Kidney (tissue), 13 donors: ENCODE measurements at regions not wholly inside any gene's neighbourhood (a gene's known extent, or its start where the extent isn't known, plus 50 kb on each side); places are given as distances from the start of the nearest gene placed in this dataset.

Experiments used
- DNase-seq, 5 donors: peaks; one replicate each; pipeline ENCODE4 v3.0.0-alpha.2; 2013 to 2020
- FAIRE-seq: peaks from 2 replicates; lab custom pipeline; 2012; peaks lifted over from hg19 to GRCh38; lab: Jason Lieb, UNC
- H3K27ac ChIP-seq, 2 donors: one replicate each; pipeline ENCODE4 v1.7.0; 2013; ENCODE audit warnings: low read depth in 2 of 2, low read length in 2 of 2, inconsistent platforms in 1 of 2
- H3K27me3 ChIP-seq: one replicate; pipeline ENCODE4 v1.7.1; 2013; ENCODE audit warnings: low read length, inconsistent platforms; ENCODE audit not compliant: control insufficient read depth, insufficient read depth
- H3K36me3 ChIP-seq, 3 donors: one replicate each; pipeline versions ENCODE4 v1.7.0 to v1.7.1; 2013; ENCODE audit warnings: low read length in 3 of 3, control low read depth in 1 of 3, inconsistent platforms in 1 of 3; ENCODE audit not compliant: insufficient read depth in 3 of 3, control insufficient read depth in 2 of 3
- H3K4me1 ChIP-seq, 3 donors: one replicate each; pipeline versions ENCODE4 v1.7.0 to v1.7.1; 2013; ENCODE audit warnings: low read length in 3 of 3, inconsistent platforms in 1 of 3, low read depth in 1 of 3; ENCODE audit not compliant: control insufficient read depth in 2 of 3, insufficient read depth in 2 of 3
- H3K4me3 ChIP-seq, 3 donors: one replicate each; pipeline versions ENCODE4 v1.7.0 to v1.8.1; 2013; ENCODE audit warnings: low read length in 3 of 3, control low read depth in 1 of 3, inconsistent platforms in 1 of 3
- H3K9ac ChIP-seq, 3 donors: one replicate each; pipeline versions ENCODE4 v1.7.0 to v1.7.1; 2013; ENCODE audit warnings: low read length in 3 of 3, control low read depth in 1 of 3, inconsistent platforms in 1 of 3
- H3K9me3 ChIP-seq, 3 donors: one replicate each; pipeline versions ENCODE4 v1.7.0 to v1.7.1; 2013; ENCODE audit warnings: low read length in 3 of 3, control low read depth in 1 of 3, inconsistent platforms in 1 of 3; ENCODE audit not compliant: control insufficient read depth in 2 of 3, insufficient read depth in 1 of 3
- intact Hi-C: fragments of 100-400 bp; cut with DNase I; formaldehyde crosslinking; loops from one replicate; pipeline ENCODE4 v1.11.1; 2022
- TF ChIP-seq, protein P1 (sequence below): IDR thresholded peaks from 3 replicates; pipeline ENCODE4 v1.5.1; 2012; ENCODE audit warnings: mild to moderate bottlenecking, moderate library complexity, borderline replicate concordance; ENCODE audit not compliant: insufficient read depth; ENCODE audit errors: extremely low read depth
- donor health status: control.
- donor health status: control.
- donor health status: control.
- donor health status: control.
- donor health status: control.
- donor health status: DM: yes; HTN: yes; CAD: no.
- donor health status: Normal renal cell carcinoma (clear cell type).

GRCh38 chr13:23993680-23993985 is 96.3 kb upstream of the C1QTNF9B start:
- Histone ChIP-seq H3K27ac (no peak overlapping the region), H3K4me1 (peaks cover 0 to 2% (median 0%) of the 10 kb centered on the region in 3 donors), H3K9me3 (no peaks in the 10 kb centered on the region), H3K9ac (no peak overlapping the region), H3K4me3 (no peak overlapping the region), H3K36me3 (no peaks in the 10 kb centered on the region), H3K27me3 (no peaks in the 10 kb centered on the region)
- FAIRE-seq (no peak), DNase-seq (no peak)
- TF ChIP-seq, protein P1, sequence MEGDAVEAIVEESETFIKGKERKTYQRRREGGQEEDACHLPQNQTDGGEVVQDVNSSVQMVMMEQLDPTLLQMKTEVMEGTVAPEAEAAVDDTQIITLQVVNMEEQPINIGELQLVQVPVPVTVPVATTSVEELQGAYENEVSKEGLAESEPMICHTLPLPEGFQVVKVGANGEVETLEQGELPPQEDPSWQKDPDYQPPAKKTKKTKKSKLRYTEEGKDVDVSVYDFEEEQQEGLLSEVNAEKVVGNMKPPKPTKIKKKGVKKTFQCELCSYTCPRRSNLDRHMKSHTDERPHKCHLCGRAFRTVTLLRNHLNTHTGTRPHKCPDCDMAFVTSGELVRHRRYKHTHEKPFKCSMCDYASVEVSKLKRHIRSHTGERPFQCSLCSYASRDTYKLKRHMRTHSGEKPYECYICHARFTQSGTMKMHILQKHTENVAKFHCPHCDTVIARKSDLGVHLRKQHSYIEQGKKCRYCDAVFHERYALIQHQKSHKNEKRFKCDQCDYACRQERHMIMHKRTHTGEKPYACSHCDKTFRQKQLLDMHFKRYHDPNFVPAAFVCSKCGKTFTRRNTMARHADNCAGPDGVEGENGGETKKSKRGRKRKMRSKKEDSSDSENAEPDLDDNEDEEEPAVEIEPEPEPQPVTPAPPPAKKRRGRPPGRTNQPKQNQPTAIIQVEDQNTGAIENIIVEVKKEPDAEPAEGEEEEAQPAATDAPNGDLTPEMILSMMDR = no peak
- intact Hi-C loops = no loop called here

DNA sequence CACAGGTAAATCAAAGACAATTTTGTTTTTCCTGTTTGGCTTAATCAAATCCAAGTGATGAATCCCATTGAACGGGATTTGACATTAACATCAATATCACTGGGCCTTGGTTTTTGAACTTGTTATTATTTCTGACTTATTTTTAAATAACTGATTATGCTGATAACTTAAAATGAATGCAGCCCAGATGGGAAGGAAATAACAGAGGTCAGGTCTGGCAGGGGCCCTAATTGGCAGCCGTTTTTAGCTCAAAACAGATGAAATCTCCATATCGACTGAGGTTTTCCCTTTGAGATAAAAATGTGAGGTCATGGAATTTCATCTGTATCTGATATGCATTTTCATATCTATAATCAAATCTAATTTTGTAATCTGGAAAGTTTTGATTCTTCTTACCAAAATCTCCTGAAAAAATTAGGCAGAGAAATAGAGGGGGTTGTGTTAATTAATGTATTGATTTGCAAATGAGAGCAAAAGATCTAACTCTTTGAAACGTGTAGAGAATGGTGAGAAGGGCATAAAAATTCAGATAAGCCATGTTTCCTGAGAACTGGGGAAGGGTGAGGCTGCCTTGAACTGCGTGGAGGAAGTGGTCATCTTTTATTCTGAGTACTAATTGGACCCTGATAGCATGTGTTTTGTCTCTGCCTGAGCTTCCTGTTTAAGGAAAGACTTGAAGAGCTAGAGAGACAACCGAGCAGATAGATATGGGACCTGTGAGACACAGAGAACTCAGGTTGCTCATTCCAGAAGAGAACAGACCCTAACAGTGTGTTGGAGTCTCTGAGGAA is 98.2 kb upstream of the C1QTNF9B start:
- intact Hi-C loops = no loop called here
- TF ChIP-seq, protein P1 = no peak
- Histone ChIP-seq H3K36me3 (no peaks in the 10 kb centered on the region), H3K9ac (no peak overlapping the region), H3K4me1 (peaks cover 0 to 2% (median 0%) of the 10 kb centered on the region in 3 donors), H3K27me3 (no peaks in the 10 kb centered on the region), H3K9me3 (no peaks in the 10 kb centered on the region), H3K27ac (no peak overlapping the region), H3K4me3 (no peak overlapping the region)
- FAIRE-seq = no peak
- DNase-seq = no peak

GRCh38 chr13:23996456-23996855 is 99.2 kb upstream of the C1QTNF9B start:
- DNase-seq = no peak
- Histone ChIP-seq H3K9me3 (no peaks in the 10 kb centered on the region), H3K4me3 (no peak overlapping the region), H3K27ac (no peak overlapping the region), H3K9ac (no peak overlapping the region), H3K4me1 (peaks cover 0 to 2% (median 0%) of the 10 kb centered on the region in 3 donors), H3K27me3 (no peaks in the 10 kb centered on the region), H3K36me3 (no peaks in the 10 kb centered on the region)
- TF ChIP-seq, protein P1 = no peak
- no peak for FAIRE-seq
- intact Hi-C loops = no loop called here

GRCh38 chr13:23999424-23999823 is 102.1 kb upstream of the C1QTNF9B start:
- no peaks in the 10 kb centered on the region for H3K9me3 ChIP-seq
- peaks cover 0 to 2% (median 0%) of the 10 kb centered on the region in 3 donors for H3K4me1 ChIP-seq
- H3K27ac ChIP-seq = no peak overlapping the region
- H3K36me3 ChIP-seq = no peaks in the 10 kb centered on the region
- intact Hi-C loops = no loop called here
- H3K27me3 ChIP-seq = no peaks in the 10 kb centered on the region
- H3K9ac ChIP-seq = no peak overlapping the region
- FAIRE-seq (no peak), DNase-seq (no peak)
- no peak overlapping the region for H3K4me3 ChIP-seq
- TF ChIP-seq, protein P1 = no peak
